ENCODE measurements at regions not wholly inside any gene's neighbourhood (a gene's known extent, or its start where the extent isn't known, plus 50 kb on each side); places are given as distances from the start of the nearest gene placed in this dataset.

DNA sequence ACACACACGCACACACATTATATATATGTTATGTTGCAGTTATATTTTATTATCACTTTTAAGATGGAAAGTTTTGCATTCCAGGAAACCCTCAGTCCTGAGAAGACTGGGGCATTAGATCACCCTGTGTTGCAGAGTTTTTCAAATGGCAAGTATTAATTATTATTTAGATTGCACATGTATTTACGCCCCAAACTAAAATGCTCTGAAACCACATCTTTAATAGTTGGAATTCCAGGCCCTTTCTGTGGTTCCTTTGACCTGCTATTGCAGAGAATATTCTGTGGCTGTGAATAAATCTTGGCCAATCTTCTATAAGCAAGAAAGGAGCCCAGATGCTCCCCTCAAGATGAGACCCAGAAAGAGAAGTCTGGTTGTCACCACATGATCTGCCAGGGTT is 427.0 kb upstream of the TNP1 start:
- TF ChIP-seq, protein P1, sequence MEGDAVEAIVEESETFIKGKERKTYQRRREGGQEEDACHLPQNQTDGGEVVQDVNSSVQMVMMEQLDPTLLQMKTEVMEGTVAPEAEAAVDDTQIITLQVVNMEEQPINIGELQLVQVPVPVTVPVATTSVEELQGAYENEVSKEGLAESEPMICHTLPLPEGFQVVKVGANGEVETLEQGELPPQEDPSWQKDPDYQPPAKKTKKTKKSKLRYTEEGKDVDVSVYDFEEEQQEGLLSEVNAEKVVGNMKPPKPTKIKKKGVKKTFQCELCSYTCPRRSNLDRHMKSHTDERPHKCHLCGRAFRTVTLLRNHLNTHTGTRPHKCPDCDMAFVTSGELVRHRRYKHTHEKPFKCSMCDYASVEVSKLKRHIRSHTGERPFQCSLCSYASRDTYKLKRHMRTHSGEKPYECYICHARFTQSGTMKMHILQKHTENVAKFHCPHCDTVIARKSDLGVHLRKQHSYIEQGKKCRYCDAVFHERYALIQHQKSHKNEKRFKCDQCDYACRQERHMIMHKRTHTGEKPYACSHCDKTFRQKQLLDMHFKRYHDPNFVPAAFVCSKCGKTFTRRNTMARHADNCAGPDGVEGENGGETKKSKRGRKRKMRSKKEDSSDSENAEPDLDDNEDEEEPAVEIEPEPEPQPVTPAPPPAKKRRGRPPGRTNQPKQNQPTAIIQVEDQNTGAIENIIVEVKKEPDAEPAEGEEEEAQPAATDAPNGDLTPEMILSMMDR (IDR thresholded peaks at IDR 0.05): no peak
- TF ChIP-seq POLR2A (IDR thresholded peaks at IDR 0.05): no peak
